ENCODE measurements at regions not wholly inside any gene's neighbourhood (a gene's known extent, or its start where the extent isn't known, plus 50 kb on each side); places are given as distances from the start of the nearest gene placed in this dataset.

DNA sequence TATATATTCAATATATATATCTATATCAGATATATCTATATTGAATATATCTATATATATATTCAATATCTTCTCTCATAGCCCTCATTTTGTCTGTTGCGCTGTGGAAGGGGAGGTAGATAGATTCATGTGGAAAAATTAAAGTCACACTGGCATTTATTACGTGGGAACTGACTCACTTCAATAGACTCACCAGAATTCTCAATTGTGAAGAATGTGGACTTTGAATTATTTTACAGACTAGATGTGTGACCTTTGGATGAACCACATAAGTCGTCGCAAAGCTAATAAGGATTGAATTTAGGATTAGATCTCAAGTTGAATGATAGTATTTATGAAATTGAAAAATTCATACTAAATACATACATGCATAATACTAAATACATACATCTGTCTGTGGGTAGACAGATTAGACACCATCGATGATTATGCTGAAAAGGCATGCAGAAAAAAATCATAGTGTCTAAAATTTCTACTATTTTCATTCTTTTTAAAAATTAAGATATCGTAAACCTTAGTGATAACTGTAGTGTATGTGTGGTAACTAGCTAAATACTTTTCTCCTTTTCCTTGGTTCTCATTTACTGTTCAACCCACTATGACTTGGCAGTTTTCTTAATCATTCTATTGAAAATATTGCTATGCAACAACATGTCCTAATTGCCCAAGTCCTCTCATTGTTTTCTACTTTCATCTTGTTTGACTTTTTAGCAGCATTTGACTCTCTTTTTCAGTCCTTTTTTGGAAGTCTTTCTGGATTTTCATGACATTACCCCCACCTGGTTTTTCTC is 61.8 kb upstream of the A1CF start:
- TF ChIP-seq, protein P1, sequence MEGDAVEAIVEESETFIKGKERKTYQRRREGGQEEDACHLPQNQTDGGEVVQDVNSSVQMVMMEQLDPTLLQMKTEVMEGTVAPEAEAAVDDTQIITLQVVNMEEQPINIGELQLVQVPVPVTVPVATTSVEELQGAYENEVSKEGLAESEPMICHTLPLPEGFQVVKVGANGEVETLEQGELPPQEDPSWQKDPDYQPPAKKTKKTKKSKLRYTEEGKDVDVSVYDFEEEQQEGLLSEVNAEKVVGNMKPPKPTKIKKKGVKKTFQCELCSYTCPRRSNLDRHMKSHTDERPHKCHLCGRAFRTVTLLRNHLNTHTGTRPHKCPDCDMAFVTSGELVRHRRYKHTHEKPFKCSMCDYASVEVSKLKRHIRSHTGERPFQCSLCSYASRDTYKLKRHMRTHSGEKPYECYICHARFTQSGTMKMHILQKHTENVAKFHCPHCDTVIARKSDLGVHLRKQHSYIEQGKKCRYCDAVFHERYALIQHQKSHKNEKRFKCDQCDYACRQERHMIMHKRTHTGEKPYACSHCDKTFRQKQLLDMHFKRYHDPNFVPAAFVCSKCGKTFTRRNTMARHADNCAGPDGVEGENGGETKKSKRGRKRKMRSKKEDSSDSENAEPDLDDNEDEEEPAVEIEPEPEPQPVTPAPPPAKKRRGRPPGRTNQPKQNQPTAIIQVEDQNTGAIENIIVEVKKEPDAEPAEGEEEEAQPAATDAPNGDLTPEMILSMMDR (IDR thresholded peaks at IDR 0.05): no peak
- TF ChIP-seq POLR2A (IDR thresholded peaks at IDR 0.05): no peak

All from body of pancreas (tissue), 4 donors.